Esophagus squamous epithelium (tissue), 4 donors: ENCODE measurements at regions not wholly inside any gene's neighbourhood (a gene's known extent, or its start where the extent isn't known, plus 50 kb on each side); places are given as distances from the start of the nearest gene placed in this dataset.

Experiments used
- POLR2A ChIP-seq, 4 donors: fragments of 450-650 bp; IDR thresholded peaks; one replicate each; pipeline ENCODE4 v1.6.1; 2017; ENCODE audit warnings: antibody characterized with exemption in 4 of 4, mild to moderate bottlenecking in 4 of 4, moderate library complexity in 3 of 4
- TF ChIP-seq, protein P1 (sequence below), 6 experiments: fragments of 450-650 bp in 4 of 6; fragments of 200-600 bp in 2 of 6; sonication (generic) in 2 of 6; IDR thresholded peaks; one replicate each; pipeline ENCODE4 v1.5.1; 2016 to 2019; ENCODE audit warnings: antibody characterized with exemption in 6 of 6, mild to moderate bottlenecking in 4 of 6, moderate library complexity in 4 of 6

DNA sequence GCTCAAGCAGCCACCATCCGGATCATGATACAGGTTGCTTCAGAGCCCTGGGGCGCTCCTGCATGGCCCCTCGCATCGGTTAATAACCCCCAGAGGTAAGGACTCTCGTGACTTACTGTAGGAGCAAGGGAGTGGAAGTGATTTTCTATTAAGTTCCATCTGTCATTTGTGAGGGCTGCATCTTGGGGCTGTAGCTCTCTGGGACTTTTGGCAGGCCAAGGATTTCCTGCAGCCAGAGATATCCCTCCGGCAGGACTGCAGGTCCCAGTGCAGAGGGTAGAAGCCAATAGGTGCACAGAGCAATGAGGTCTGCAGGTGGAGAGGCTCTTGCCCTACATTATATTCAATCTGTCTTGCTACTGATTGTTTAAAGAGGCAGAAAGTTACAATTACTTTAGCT lies 356.8 kb upstream of the ADARB2 start:
- TF ChIP-seq, protein P1, sequence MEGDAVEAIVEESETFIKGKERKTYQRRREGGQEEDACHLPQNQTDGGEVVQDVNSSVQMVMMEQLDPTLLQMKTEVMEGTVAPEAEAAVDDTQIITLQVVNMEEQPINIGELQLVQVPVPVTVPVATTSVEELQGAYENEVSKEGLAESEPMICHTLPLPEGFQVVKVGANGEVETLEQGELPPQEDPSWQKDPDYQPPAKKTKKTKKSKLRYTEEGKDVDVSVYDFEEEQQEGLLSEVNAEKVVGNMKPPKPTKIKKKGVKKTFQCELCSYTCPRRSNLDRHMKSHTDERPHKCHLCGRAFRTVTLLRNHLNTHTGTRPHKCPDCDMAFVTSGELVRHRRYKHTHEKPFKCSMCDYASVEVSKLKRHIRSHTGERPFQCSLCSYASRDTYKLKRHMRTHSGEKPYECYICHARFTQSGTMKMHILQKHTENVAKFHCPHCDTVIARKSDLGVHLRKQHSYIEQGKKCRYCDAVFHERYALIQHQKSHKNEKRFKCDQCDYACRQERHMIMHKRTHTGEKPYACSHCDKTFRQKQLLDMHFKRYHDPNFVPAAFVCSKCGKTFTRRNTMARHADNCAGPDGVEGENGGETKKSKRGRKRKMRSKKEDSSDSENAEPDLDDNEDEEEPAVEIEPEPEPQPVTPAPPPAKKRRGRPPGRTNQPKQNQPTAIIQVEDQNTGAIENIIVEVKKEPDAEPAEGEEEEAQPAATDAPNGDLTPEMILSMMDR (IDR thresholded peaks at IDR 0.05): no peak
- TF ChIP-seq POLR2A (IDR thresholded peaks at IDR 0.05): no peak
